ENCODE measurements at regions not wholly inside any gene's neighbourhood (a gene's known extent, or its start where the extent isn't known, plus 50 kb on each side); places are given as distances from the start of the nearest gene placed in this dataset.

DNA sequence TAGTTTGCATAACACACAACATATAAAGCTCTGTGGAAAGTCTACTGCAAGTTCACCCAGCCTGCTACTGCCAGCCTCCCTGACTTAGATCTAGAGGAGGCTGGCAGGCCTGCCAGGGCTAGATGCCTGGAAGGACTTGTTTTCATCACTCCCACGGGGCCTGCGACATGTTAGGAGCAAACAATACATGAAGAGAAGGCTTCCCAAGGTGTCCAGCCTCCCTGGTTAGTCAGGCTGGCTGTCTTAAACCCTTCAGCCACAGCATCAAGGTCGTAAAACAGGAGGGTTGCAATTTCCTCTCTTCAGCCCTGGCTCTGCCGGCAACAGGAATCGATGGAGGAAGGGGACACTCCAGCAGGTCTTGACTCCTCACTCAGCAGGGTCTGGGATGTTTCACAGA lies 104.5 kb downstream of the NGF start:
- H3K27ac ChIP-seq: no peak overlapping the region
- H3K4me3 ChIP-seq: no peak overlapping the region

DNA sequence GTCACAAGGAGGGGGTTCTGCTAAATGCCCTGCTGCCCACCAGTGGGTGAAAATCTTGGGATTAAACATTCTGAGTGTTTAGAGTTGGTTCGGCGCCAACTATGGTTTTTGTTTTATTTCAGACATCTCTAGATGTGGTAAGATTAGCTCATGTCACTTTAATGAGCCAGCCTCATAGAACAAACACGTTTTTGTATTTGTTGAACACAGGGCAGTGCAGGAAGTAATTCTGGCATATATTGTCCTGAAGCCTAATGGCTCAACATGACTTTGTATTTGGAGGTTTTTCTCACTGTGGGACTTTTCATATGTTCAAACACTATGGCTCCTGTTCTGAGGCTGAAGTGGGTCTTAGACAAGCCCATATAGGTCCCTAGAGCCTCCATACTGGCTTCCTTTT lies 107.8 kb downstream of the NGF start:
- H3K4me3 ChIP-seq: no peak overlapping the region
- H3K27ac ChIP-seq: no peak overlapping the region

DNA sequence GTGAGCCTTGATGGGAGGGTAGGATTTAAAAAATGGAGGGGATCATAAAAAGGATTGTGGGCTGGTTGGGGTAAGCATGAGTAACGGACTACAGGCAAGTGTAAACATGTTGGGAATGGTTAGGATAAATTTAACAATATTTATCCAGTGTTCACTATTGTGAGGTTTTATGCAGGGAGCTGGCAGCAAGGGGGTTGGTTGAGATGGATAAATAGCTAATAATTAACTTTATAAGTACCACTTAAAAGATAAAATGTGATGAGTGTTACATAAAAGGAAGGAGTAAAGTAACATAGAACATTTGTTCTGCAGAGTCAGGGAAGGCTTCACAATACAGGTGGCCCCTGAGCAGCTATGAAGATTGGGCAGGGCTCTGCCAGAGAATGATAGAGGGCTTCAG lies 109.0 kb downstream of the NGF start:
- Histone ChIP-seq H3K4me3 (no peak overlapping the region), H3K27ac (no peak overlapping the region)

DNA sequence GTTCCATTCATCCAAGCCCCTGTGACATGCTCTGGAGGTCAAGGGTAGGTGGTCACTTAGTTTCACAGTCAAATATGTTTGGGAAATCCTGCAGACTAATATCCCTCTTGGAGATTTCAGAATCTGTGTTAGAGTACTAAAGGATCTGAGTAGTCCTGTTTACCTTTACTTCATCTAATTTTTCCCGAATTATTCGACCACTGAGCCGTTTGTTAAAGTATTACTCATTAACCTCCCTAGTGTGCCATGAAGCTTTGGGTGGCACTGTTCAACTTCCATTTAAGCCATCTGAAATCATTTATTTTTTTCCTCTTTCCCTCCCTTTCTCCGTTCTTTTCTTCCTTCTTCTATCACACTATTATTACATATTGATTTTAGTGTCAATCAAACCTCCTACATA lies 109.9 kb downstream of the NGF start:
- Histone ChIP-seq H3K4me3 (no peak overlapping the region), H3K27ac (peak overlapping the region in 1 of 21 experiments; percentile 46)

DNA sequence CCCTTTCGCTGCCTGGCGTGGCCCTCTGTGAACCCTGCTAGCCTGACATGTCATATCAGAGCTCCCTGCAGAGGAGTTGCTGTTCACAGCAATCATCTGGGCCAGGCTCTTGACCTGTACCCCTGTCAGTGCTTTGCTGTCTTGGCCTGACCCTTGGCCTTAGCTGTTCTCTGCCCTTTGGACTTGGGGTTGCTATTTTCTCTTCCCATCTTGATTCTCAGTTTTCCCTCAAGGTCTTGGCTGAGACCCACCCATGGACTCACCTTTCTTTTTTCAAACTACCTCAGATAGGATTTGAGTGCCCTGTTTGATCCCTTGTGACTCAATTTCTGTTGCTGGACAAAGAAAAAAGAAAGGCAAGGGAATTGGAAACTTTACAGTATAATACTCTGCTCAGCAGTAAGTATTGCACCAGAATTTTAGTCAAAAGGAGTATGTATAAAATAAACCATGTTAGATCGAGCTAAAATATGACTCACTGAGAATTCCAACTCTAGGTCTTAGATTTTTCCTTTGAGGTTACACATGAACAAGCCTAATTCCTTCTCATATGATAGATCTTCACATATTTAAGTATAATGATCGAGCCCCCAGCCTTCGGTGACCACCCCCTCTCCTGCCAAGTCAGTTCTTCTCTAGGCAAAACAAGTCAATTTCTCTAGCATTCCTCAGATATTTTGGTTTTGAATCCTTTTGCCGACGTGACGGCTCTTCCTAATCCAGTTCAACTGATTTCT lies 110.5 kb downstream of the NGF start:
- no peak overlapping the region for H3K4me3 ChIP-seq
- H3K27ac ChIP-seq: peak overlapping the region in 4 of 21 experiments; percentile 38 to 45 (median 44)

DNA sequence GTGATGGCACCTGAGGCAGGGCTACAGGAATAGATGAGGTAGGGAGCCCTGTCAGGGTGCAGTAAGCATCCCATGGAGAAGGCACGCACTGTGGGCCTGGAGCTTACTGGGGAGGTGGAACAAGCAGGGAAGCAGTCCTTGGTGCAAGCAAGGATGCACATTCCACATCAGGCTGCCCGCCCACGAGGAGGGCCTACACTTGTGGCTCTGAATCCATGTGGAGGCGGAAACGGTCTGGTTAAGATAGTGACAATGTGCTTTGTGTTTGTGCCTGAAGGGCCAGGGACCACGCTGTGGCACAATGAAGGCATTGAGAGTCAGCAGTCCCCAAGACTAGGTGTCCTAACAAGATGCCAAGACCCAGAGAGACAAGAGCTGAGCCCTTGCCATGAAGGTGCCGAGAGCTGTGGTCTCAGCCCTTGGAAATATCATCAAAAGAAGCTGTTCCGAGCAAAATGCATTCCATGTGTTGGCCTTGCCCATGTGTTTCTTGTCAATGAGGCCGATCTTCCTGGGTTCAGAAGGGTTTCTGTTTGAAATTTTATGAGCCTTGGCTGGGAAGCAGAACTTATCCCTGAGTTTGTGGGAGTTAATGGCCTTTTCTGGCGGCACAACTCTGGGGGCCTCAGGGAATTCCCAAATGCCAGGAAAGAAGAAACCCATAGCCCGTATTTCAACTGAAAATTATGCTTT lies 111.9 kb downstream of the NGF start:
- peak overlapping the region in 2 of 21 experiments; percentile 21 to 38 for H3K27ac ChIP-seq

DNA sequence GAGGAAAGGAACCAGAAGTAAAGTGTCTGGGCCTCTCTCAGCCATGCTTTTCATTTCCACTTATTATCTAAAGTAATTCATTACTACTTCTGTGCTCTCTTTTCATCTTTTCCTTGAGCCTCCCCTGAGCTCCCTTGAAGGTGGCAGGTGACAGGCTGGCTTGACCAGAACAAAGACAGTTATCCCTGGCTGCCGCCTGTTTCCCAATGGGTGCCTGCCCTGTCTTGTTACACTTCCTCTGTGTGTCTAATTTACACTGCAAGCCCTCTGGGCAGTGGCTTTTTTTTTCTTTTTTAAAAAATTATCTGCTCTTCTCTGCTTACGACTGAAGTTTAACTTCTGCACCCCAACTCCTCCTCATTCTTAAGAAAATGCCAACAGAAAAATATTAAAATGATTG lies 113.4 kb downstream of the NGF start:
- Histone ChIP-seq H3K4me3 (no peak overlapping the region), H3K27ac (no peak overlapping the region)

More for the DNA sequence above, 111.9 kb downstream of the NGF start:
- H3K4me3 ChIP-seq: no peak overlapping the region

DNA sequence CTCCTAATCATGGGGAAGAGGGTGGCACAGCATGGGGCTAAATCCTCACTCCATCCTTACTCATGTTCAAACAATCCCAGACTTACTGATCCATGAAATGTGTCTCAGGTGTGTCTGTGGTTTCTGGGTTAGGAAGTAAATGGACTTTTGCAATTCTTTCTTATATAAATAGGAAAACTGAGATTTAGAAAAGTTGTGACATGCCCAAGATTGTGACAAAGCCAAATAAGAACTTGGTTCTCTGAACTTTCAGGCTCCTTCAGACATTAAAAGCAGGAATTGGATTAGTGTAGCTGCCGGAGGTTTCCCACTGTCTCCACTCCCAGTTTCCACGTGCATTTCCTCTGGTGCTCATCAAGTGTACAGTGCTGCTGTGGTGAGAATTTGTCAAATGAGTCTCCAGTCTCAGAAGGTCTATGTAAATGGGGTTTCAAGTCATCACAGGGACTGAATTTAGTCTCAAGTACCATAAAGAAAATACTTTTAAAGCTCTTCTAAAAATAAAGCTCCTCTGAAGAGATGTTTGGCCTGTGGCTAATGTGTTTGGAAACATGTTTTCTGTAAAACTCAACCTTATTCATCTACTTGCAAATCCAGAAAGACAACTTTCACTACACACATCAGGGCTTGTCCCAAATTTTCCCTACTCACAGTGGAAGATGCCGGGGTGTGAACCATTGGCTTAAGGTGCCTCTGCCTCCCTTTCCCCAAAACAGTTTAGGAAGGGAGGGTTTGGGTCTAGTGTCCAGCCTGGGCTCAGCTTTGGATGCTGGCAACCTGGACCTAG lies 115.2 kb downstream of the NGF start:
- peak overlapping the region in 7 of 21 experiments; percentile 7 to 54 (median 13) for H3K27ac ChIP-seq
- H3K4me3 ChIP-seq: no peak overlapping the region

DNA sequence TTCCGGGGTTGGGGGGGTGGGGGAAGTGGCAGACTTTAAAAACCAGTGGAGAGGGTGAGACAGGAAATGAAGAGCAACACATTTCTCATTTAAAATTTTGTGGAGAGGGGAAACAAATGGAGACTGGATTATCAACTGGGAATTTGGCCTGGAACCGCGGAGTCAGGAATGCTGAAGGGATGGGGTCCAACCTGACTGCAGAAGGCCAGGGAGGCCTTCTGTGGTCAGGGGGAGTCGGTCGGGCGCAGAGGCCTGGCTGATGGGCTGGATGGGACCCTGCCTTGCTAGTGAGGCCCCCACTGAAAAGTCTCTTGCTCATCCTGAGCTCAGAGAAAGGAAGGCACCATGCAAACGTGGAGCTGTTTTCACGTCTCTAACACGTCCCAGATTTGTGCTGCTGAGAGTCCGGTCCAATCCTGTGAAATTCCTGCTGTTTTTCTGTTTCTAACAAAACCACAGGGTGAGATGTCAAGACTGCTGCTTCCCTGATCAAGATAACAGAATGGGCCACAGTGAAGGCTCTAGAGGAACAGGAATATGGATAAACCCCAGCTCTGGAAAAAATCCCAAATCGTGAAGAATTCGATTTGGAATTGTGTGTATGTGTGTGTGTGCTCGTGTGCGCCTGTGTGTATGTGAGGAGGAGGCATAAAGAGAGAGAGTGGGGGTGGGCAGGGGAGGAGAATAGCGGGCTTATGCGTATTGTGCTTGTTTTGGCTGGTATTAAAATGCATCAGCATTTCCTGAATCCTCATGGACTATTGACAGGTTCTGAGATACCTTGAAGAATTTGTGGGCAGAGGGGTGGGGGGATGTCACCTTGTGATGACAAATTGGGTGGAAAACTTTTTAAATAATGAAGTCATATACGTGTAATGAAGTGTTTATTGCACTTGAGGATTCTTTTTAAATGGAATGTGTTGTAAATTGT lies 117.4 kb downstream of the NGF start:
- Histone ChIP-seq H3K27ac (no peak overlapping the region), H3K4me3 (no peak overlapping the region)

DNA sequence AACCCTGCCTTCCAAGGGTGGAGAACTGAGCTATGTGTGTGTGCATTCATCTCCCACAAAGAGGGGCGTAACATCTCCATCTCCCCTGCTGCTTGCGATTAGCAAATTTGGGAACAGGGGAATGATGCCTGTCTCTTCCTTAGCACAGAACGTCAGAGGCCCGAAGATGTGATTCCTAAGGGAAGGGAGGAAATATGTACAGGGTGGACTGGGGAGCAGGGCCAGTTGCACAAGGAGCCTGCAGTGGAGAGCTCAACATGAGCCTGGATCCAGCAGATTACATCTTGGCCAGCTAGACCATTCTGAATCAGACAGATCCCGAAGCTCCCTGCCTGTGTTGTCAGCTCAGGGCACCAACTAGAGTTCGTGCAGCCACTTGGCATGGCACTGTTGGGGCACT lies 118.1 kb downstream of the NGF start:
- H3K27ac ChIP-seq: no peak overlapping the region

DNA sequence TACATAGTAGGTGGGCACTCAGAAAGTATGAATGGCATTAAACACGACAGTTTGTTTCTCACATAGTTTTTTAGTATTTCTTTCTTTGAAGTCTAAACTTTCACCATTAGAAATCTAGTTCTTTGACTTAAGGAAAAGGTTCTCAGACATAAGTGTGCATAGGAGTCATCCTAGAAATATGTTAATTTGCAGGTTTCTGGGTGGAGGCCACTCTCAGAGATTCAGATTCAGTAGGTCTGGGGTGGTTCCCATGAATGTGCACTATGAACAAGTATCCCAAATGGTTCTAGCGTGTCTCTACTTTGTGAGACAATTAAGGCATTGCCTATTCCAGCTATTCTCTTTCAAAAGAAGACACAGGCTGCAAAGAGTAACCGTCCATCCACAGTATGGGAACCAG lies 119.3 kb downstream of the NGF start:
- H3K4me3 ChIP-seq: no peak overlapping the region
- H3K27ac ChIP-seq: no peak overlapping the region

More for the DNA sequence above, 118.1 kb downstream of the NGF start:
- no peak overlapping the region for H3K4me3 ChIP-seq

DNA sequence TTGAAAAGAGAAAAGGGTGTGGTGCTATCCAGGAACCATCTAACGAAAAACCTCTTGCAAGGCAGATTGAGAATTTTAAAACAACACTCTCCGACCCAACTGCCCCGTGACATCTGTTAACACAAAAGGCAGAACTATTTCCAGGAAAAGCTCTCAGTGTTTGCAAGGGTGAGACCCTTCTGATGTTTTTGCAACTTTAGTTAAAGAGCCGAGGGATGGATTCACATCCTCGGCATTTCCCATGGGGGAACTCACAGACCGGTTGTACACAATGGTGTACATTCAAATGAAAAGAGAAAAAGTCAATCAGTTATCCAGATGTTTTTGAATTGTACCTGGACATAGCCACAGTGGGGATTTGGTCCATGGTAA lies 120.0 kb downstream of the NGF start:
- Histone ChIP-seq H3K27ac (no peak overlapping the region), H3K4me3 (no peak overlapping the region)

DNA sequence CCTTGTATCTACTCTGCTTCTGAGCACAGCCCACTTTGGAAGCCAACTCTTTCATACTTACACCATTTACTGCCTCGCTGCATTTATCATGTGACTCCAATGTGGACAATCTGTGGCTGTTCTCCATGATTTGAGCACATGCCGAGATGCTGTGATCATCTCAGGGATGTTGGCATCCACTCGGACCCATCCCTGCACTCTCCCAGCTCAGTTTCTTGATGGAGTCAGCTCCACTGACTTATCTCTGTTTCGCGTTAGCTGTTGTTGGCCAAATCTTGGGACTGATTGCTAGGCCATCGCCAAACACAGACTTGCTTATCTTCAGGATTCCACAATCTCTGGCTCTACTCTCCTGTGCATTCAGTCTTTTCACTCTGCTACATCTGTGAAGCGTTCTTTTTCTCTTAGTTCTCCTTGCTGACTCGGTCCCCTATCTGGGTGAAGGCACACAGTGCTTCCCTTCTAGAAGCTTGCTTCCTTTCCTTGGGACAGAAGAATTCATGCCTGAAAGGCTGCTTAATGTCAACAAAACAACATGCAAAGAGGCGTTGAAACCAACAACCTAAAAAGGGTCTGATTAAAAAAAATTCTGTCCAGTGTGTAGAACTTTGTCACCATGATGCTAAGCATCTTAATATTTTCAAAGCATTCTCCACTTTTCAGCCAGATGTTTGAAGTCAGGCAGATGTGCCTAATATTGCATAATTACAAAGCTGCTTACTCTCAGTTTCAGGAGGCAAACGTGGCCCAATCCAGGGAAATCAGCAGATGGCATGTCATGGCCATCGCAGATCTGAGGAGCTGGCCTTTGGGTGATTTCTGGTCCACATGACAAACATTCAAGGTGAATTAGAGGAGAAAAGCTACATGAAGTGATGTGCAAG lies 120.7 kb downstream of the NGF start:
- H3K27ac ChIP-seq: no peak overlapping the region
- no peak overlapping the region for H3K4me3 ChIP-seq

DNA sequence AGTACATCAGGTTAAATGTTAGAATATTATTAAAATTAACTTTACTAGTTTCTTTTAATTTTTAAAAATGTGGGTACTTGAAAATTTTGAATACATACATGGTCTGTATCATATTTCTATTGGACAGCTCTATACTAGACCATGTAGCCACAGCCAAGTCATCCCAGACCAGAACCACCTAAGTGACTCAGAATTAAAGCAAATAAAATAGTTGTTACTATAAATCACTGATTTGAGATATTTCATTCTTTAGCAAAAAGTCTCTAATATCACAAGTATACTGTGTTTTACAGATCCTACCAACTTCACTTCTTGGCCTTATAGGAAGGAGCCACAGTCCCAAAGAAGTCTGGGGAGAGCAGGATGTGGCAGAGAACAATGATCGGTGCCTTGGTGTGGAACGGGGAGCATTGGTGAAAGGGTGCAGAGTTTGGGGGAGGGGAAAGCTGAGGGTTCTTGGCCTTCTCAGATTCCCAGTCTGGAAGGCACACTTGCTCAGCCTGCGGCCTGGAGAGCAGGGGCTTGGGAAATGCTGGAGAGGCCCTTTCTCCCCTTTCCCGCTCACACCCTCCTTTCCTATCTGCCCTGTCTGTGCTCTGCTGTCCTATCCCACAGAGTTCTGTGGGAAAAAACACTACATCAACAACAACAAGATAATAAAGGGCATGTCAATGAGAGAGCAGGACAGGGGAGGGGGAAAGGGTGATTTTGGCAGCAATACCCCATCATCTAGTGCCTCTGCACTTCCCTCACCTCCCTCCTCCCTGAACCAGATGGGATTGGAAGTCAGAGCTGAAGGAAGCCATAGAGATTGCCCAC lies 122.1 kb downstream of the NGF start:
- H3K27ac ChIP-seq: no peak overlapping the region
- H3K4me3 ChIP-seq: no peak overlapping the region

DNA sequence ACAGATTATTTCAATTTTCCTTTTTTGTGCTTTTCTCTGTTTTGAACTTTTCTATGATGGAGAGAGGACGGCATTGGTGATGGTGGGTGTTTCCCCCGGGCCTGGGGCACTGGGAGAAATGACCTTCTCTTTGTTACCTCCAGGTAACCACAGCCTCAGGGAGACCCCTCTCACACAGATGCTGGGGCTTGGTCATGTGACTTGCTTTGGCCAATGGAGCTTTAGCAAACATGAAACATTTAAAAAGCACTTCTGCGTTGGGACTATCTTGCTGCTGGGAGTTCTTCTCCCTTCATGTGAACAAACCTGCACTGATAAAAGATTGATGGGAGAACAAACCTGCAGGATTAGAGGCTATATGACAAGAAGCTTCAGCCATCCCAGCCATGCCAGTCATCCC lies 122.9 kb downstream of the NGF start:
- H3K27ac ChIP-seq: no peak overlapping the region
- H3K4me3 ChIP-seq: no peak overlapping the region

DNA sequence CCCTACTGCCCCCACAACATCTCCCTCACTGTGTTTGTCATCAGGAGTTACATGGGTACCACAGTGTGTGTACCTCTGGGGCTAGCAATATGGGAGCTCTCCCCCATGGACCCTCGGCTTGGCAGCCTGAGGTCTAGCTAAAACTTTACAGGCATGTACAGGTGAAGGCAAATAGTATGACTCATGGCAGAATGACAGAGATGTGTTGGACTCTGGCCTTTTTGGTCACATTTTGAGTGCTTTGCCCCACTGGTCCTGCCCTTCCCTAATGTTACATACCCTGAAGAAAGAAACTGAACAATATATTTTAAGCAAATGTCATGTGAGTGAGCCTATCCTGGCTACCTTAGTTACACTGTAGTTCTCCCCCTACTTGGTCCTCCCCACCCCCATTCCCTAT lies 124.0 kb downstream of the NGF start:
- Histone ChIP-seq H3K4me3 (no peak overlapping the region), H3K27ac (no peak overlapping the region)

DNA sequence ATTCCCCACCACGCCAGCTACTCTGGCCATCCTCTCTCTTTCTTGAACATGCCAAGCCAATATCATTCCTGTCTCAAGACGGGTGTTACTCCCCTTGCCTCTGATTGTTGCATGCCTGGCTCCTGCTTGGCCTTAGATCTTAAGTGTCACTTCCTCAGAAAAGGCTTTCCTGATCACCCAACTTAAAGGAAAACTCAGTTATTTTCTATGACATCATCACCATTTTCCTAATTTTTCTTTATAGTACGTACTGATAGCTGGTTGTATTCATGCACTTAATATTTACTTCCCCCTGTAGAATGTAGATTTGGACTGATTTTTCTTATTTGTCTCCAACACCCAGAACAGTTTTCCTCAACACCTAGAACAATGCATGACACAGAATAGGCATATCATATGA lies 123.8 kb upstream of the TSPAN2 start:
- Histone ChIP-seq H3K4me3 (no peak overlapping the region), H3K27ac (no peak overlapping the region)

Measured in skin epidermis (tissue), 12 donors.